K562 (cell line): ENCODE measurements at regions not wholly inside any gene's neighbourhood (a gene's known extent, or its start where the extent isn't known, plus 50 kb on each side); places are given as distances from the start of the nearest gene placed in this dataset.
"Not testable (repeated sequence)": the region's sequence is repeated elsewhere in the genome, so short reads cannot be mapped to it uniquely, and the experiment has no call there.

Experiments
- ARID2 ChIP-seq: fragments of 450-650 bp; IDR thresholded peaks from 2 replicates; pipeline ENCODE4 v1.6.1; 2017; ENCODE audit warnings: antibody characterized with exemption, mild to moderate bottlenecking
- BRCA1 ChIP-seq, 2 experiments: fragments of 450-650 bp in 1 of 2; sonication (generic) in 1 of 2; formaldehyde crosslinking in 1 of 2; IDR thresholded peaks; 2 replicates each; pipeline versions ENCODE4 v1.5.0 to v1.6.1; 2017 to 2020; ENCODE audit warnings: mild to moderate bottlenecking in 1 of 2, missing genetic modification reagents in 1 of 2
- EP300 ChIP-seq: IDR thresholded peaks from 2 replicates; pipeline ENCODE4 v1.6.1; 2012; ENCODE audit warnings: low read length, improper control_type of control experiment
- FOSL1 ChIP-seq: fragments of 200-800 bp; sonication (Bioruptor generic); conservative IDR thresholded peaks from 2 replicates; pipeline ENCODE4 v1.6.1; 2016; ENCODE audit warnings: missing genetic modification characterization, missing compliant biosample characterization
- KLF13 ChIP-seq: fragments of 450-650 bp; IDR thresholded peaks from 2 replicates; pipeline ENCODE4 v1.6.1; 2016; ENCODE audit warnings: missing genetic modification characterization, low read depth, mild to moderate bottlenecking, missing compliant biosample characterization, moderate library complexity, borderline replicate concordance
- MTA2 ChIP-seq: fragments of 450-650 bp; IDR thresholded peaks from 2 replicates; pipeline ENCODE4 v1.6.1; 2016; ENCODE audit warnings: low read depth
- SAP30 ChIP-seq: fragments of 200-600 bp; sonication (generic); IDR thresholded peaks from 2 replicates; pipeline ENCODE4 v1.6.1; 2012; ENCODE audit warnings: borderline replicate concordance, low read depth, mild to moderate bottlenecking, moderate library complexity, low read length, control low read depth, inconsistent platforms; ENCODE audit not compliant: insufficient read depth, poor library complexity, severe bottlenecking
- ZNF785 ChIP-seq: fragments of 250-450 bp; sonication (Bioruptor Pico); IDR thresholded peaks from 2 replicates; pipeline ENCODE4 v1.4.0; 2020; ENCODE audit warnings: mild to moderate bottlenecking

DNA sequence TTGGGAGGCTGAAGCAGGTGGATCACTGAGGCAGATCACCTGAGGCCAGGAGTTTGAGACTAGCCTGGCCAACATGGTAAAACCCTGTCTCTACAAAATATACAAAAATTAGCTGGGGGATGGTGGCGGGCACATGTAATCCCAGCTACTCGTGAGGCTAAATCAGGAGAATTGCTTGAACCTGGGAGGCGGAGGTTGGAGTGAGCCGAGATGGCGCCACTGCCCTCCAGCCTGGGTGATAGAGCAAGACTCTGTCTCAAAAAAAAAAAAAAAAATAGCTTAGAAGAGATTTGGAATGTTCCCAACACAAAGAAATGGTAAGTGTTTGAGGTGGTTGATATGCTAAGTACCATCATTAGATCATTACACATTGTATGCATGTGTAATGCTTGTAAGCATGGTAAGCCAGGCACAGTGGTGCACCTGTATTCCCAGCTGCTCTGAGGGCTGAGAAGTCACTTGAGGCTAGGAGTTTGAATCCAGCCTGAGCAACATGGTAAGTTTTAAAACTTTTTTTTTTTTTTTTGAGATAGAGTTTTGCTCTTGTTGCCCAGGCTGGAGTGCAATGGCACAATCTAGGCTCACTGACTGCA is 77.8 kb upstream of the CAB39 start:
- TF ChIP-seq ZNF785; ARID2; BRCA1 (IDR thresholded peaks at IDR 0.05); BRCA1 (CRISPR knock-in tag; IDR thresholded peaks at IDR 0.05); MTA2; EP300; FOSL1 (tag); SAP30; KLF13 (tag): not testable (repeated sequence)
